AG10803 (cell line): ENCODE measurements at regions not wholly inside any gene's neighbourhood (a gene's known extent, or its start where the extent isn't known, plus 50 kb on each side); places are given as distances from the start of the nearest gene placed in this dataset.
"Not testable (repeated sequence)": the region's sequence is repeated elsewhere in the genome, so short reads cannot be mapped to it uniquely, and the experiment has no call there.

Source experiments
- DNase-seq: peaks from one replicate; pipeline ENCODE4 v3.0.0; 2010; ENCODE audit warnings: low read depth
- H3K4me3 ChIP-seq: 2 replicates; pipeline ENCODE4 v1.5.1; 2011; ENCODE audit warnings: mild to moderate bottlenecking, low read length, control low read depth
- TF ChIP-seq, protein P1 (sequence below): conservative IDR thresholded peaks from 2 replicates; pipeline ENCODE4 v1.5.1; 2011; ENCODE audit warnings: mild to moderate bottlenecking, low read length, control low read depth, inconsistent platforms

DNA sequence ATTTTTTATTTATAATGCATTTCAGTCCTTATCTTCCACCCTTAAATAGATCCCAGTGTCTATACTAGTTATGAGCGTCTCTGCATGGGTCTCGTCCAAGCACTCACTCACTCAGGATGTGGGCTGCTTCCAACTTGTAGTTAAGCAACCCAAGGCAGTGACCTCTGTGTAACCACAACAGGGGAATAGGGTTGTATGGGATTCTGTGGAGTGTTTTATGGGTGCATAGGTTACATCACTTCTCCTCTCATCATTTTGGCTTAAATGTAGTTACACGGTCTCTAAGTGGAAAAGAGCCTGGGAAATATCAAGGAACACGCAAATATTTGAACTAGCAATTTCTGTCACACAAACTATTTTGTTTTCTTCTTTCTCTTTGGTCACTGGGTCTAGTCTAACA, 931.0 kb downstream of the STIM2 start:
- DNase-seq = peak; percentile 0
- no peak overlapping the region for H3K4me3 ChIP-seq
- TF ChIP-seq, protein P1, sequence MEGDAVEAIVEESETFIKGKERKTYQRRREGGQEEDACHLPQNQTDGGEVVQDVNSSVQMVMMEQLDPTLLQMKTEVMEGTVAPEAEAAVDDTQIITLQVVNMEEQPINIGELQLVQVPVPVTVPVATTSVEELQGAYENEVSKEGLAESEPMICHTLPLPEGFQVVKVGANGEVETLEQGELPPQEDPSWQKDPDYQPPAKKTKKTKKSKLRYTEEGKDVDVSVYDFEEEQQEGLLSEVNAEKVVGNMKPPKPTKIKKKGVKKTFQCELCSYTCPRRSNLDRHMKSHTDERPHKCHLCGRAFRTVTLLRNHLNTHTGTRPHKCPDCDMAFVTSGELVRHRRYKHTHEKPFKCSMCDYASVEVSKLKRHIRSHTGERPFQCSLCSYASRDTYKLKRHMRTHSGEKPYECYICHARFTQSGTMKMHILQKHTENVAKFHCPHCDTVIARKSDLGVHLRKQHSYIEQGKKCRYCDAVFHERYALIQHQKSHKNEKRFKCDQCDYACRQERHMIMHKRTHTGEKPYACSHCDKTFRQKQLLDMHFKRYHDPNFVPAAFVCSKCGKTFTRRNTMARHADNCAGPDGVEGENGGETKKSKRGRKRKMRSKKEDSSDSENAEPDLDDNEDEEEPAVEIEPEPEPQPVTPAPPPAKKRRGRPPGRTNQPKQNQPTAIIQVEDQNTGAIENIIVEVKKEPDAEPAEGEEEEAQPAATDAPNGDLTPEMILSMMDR = no peak

DNA sequence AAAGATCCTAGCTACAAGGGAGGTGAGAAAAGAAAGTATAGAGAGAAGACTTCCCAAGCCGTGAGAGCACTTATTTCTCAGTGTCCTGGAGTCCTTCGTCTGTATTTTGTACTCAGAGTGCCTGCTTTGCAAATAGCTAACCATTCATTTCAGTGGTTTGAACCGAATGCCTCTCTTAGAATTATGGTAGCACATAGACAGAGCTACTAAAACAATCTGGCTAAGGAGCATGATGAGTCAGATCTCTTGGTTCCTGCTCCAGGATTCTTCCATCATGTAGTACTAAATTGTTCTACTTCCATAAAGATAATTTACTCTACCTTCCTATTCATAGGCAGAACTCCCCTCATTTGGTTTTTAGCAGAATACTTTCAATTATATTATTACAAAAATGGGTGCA, 946.6 kb downstream of the STIM2 start:
- no peak overlapping the region for H3K4me3 ChIP-seq
- TF ChIP-seq, protein P1 = no peak
- DNase-seq = no peak

DNA sequence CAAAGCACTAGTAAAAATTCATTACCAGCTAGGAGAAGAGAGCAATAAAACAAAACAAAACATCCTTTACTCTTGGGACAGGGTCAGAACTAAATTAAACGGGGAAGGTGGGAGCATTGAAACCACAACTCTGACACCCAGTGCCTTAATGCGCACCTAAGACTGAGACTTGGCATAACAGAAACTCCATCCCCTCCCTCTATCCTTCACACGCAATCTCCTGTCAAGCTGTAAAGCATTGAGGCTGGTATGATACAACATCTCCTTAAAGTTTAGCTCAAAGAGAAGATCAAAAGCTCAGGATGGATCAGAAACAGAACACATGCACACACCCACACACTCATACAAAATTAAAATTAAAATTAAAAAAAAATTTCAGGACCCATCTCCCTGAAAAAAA, 951.3 kb downstream of the STIM2 start:
- TF ChIP-seq, protein P1 = no peak
- DNase-seq = no peak
- no peak overlapping the region for H3K4me3 ChIP-seq

DNA sequence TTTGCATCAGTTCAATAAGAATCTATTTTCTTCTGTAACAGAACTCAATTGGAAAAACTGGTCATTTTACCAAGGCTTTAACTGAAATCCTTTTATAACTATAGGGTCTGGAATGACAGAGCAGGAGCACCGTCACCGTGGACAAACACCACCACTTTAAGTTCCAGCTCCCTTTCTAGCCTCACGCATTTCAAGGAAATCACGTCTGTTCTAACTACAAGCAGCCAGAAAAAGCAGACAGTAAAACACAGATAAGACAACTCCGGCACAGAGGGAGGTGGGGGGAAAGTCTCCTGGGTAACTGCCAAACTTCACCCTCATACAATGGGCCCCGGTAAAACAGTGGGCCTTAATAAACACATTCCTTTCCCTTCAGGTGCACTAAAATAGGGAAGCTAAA, 952.6 kb downstream of the STIM2 start:
- not testable (repeated sequence) for H3K4me3 ChIP-seq, DNase-seq

DNA sequence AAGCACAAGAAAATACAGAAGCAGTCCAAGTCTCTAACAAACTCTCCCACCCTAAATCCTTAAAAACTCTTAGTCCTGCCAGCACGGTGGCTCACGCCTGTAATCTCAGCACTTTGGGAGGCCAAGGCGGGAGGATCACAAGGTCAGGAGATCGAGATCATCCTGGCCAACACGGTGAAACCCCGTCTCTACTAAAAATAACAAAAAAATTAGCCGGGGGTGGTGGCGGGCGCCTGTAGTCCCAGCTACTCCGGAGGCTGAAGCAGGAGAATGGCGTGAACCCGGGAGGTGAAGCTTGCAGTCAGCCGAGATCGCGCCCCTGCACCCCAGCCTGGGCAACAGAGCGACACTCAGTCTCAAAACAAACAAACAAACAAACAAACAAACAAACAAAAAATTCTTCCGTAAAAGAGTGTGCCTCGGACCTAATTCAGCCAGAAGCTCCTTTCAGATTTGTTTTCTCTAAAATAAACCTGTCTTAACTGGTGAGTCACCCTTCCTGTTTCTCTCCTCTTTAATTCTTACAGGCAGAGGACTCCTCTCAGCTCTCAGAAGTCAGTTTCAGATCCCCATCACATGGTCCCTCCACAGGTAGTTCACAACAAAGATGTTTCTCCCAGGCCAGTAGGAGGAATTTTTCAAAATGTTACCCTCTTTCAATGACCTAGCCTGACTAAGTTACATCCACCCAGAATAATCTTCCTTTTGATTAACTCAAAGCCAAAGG, 953.2 kb downstream of the STIM2 start:
- H3K4me3 ChIP-seq, DNase-seq: not testable (repeated sequence)

DNA sequence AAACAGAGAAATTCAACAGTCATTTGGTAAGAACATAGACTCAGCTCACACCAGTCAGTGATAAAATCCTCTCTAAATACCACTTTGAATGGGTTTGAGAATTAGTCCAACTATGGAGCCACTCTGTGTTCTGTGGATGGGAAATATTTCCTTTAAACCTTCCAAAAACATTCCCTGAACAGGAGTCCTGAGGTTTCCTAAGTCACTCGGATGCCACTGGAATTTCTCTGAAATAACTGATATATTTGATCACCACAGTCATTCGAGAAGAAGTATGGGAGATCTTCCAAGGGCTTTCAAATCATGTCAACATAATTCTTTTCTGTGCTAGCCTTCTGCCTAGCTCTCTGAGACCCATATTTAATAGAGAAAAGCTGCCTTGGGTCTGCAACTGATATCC, 958.6 kb downstream of the STIM2 start:
- no peak overlapping the region for H3K4me3 ChIP-seq
- no peak for DNase-seq
- TF ChIP-seq, protein P1 = no peak

DNA sequence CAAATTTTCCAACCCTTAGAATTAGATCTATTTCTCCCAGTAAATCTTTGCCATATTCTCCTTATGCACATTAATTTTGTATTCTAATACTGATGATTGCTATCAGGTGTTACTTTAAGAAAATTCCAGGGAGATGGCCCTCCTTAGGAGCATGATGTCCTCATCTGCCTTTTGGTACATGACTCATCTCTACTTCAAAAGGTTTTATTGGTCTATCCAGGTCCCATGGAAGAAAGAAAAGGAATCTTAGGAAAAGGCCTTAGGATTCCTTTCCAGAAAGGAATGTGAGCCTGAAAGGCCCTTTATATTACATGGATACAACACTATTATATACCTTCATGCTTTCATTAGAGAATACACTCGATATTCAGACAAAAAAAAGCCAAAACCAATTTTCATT, 968.2 kb downstream of the STIM2 start:
- no peak for DNase-seq
- no peak overlapping the region for H3K4me3 ChIP-seq
- TF ChIP-seq, protein P1 = no peak

DNA sequence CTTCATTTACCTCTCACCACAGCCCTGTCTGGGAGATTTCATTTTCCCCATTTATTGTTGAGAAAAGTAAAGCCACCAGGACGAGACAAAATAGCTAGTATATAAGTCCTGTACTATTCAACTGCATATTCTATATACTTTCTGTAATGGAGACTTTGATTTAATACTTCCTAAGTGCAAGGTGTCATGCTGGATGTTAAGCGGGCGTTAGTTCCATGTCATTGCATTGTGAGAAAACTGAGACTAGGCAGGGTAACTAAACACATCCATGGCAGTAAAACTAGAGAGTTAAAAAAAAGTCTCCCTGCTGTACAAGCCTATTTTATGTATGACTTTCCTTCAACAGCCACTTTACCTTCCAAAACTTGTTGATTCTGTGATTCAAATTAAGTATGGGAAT, 969.6 kb downstream of the STIM2 start:
- H3K4me3 ChIP-seq = no peak overlapping the region
- TF ChIP-seq, protein P1 = no peak
- DNase-seq = no peak
